Upper lobe of left lung (tissue), 6 donors: ENCODE measurements at regions not wholly inside any gene's neighbourhood (a gene's known extent, or its start where the extent isn't known, plus 50 kb on each side); places are given as distances from the start of the nearest gene placed in this dataset.

ENCODE experiments used
- ATAC-seq, 2 donors: fragments of 200-7000 bp; cut with Tn5 transposase; one replicate each; pipeline ENCODE4 v1.9.1; 2022; ENCODE audit warnings: mild to moderate bottlenecking in 2 of 2, moderate library complexity in 2 of 2; ENCODE audit not compliant: low FRiP score in 2 of 2
- DNase-seq, 2 donors: peaks; one replicate each; pipeline ENCODE4 v3.0.0-alpha.2; 2019 to 2020
- H3K27ac ChIP-seq, 4 donors: fragments of 200-600 bp; sonication (generic); one replicate each; pipeline ENCODE4 v1.5.1; 2016 to 2019
- H3K27me3 ChIP-seq, 4 donors: fragments of 200-600 bp; sonication (generic); one replicate each; pipeline ENCODE4 v1.5.1; 2017 to 2019
- H3K36me3 ChIP-seq, 4 donors: fragments of 200-600 bp; sonication (generic); one replicate each; pipeline ENCODE4 v1.5.1; 2016 to 2019
- H3K4me1 ChIP-seq, 4 donors: fragments of 200-600 bp; sonication (generic); one replicate each; pipeline ENCODE4 v1.5.1; 2018 to 2019
- H3K4me3 ChIP-seq, 4 donors: fragments of 200-600 bp; sonication (generic); one replicate each; pipeline ENCODE4 v1.5.1; 2017 to 2019; ENCODE audit warnings: mild to moderate bottlenecking in 2 of 4, moderate library complexity in 1 of 4
- H3K9me3 ChIP-seq, 4 donors: fragments of 200-600 bp; sonication (generic); one replicate each; pipeline ENCODE4 v1.5.1; 2018 to 2019
- EP300 ChIP-seq, 4 donors: sonication (generic); formaldehyde crosslinking; IDR thresholded peaks; one replicate each; pipeline ENCODE4 v1.5.1; 2017; ENCODE audit warnings: antibody characterized with exemption in 4 of 4, control low read depth in 2 of 4
- POLR2A ChIP-seq, 4 donors: fragments of 450-650 bp; IDR thresholded peaks; one replicate each; pipeline ENCODE4 v1.5.1; 2016 to 2017; ENCODE audit warnings: antibody characterized with exemption in 4 of 4, mild to moderate bottlenecking in 2 of 4
- POLR2AphosphoS5 ChIP-seq, 2 donors: sonication (generic); formaldehyde crosslinking; IDR thresholded peaks; one replicate each; pipeline ENCODE4 v1.5.1; 2017; ENCODE audit warnings: antibody characterized with exemption in 2 of 2
- WGBS, 2 donors: methylation state at CpG; one replicate each; pipeline ENCODE4 v1.1.5; 2017 to 2018; 5-methylcytosine and 5-hydroxymethylcytosine counted together
- TF ChIP-seq, protein P1 (sequence below), 6 experiments: fragments of 450-650 bp in 4 of 6; fragments of 200-600 bp in 2 of 6; sonication (generic) in 2 of 6; IDR thresholded peaks; one replicate each; pipeline ENCODE4 v1.5.1; 2016 to 2019; ENCODE audit warnings: antibody characterized with exemption in 6 of 6
- donor health status: DM: no; HTN: no; CAD: no; lungs with moderate emphysema.
- donor health status: DM: no; HTN: yes; CAD: no; lungs with severe emphysema.

DNA sequence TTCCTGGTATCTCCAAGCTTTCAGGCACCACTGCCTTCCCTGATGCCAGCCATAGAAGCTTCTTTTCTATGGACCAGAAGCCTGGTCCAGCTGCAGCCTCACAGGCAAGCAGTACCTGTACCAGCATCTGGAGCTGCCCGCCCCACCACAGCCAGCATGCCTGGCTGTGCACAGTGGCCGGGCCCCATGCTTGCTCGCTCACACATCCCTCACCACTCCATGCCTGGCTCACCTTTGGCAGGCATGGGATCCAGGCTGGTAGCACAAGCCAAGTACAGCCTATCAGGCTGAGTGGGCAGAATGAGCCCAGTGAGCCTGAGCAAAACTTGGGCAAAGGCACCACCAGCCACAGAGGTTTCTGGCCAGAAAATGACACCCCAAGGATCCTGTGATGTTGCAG is 93.4 kb downstream of the TPRA1 start:
- no peak for DNase-seq
- 95% methylated on average over 3 of the region's 3 CpGs; no CpG with 5 or more reads in 1 of the 2 donors for WGBS, 2 donors

GRCh38 chr3:127495821-127496655 is 94.5 kb downstream of the TPRA1 start:
- TF ChIP-seq, protein P1, sequence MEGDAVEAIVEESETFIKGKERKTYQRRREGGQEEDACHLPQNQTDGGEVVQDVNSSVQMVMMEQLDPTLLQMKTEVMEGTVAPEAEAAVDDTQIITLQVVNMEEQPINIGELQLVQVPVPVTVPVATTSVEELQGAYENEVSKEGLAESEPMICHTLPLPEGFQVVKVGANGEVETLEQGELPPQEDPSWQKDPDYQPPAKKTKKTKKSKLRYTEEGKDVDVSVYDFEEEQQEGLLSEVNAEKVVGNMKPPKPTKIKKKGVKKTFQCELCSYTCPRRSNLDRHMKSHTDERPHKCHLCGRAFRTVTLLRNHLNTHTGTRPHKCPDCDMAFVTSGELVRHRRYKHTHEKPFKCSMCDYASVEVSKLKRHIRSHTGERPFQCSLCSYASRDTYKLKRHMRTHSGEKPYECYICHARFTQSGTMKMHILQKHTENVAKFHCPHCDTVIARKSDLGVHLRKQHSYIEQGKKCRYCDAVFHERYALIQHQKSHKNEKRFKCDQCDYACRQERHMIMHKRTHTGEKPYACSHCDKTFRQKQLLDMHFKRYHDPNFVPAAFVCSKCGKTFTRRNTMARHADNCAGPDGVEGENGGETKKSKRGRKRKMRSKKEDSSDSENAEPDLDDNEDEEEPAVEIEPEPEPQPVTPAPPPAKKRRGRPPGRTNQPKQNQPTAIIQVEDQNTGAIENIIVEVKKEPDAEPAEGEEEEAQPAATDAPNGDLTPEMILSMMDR (IDR thresholded peaks at IDR 0.05) = no peak
- TF ChIP-seq EP300 (IDR thresholded peaks at IDR 0.05) = no peak
- TF ChIP-seq POLR2A (IDR thresholded peaks at IDR 0.05) = no peak
- no peak for TF ChIP-seq POLR2AphosphoS5 (IDR thresholded peaks at IDR 0.05)
- Histone ChIP-seq H3K9me3 (peaks cover 0 to 8% (median 0%) of the 10 kb centered on the region in 4 donors), H3K4me3 (no peak overlapping the region), H3K27me3 (no peaks in the 10 kb centered on the region), H3K36me3 (no peaks in the 10 kb centered on the region), H3K4me1 (no peaks in the 10 kb centered on the region), H3K27ac (no peak overlapping the region)
- DNase-seq = no peak
- 82 to 100% methylated on average over 1 to 2 of the region's 2 CpGs for WGBS, 2 donors
- no peak for ATAC-seq

More for the DNA sequence above, 93.4 kb downstream of the TPRA1 start:
- no peak for ATAC-seq
- H3K4me3 ChIP-seq = no peak overlapping the region
- TF ChIP-seq POLR2AphosphoS5 (IDR thresholded peaks at IDR 0.05) = no peak
- TF ChIP-seq, protein P1 (IDR thresholded peaks at IDR 0.05) = no peak
- H3K36me3 ChIP-seq = no peaks in the 10 kb centered on the region
- no peaks in the 10 kb centered on the region for H3K27me3 ChIP-seq
- H3K27ac ChIP-seq = no peak overlapping the region
- no peaks in the 10 kb centered on the region for H3K4me1 ChIP-seq
- H3K9me3 ChIP-seq = peaks cover 0 to 8% (median 1%) of the 10 kb centered on the region in 4 donors

GRCh38 chr3:127493924-127494646 is 96.4 kb downstream of the TPRA1 start:
- no peaks in the 10 kb centered on the region for H3K27me3 ChIP-seq
- H3K27ac ChIP-seq = no peak overlapping the region
- 85 to 87% methylated on average over 3 to 4 of the region's 4 CpGs for WGBS, 2 donors
- H3K36me3 ChIP-seq = no peaks in the 10 kb centered on the region
- TF ChIP-seq POLR2A (IDR thresholded peaks at IDR 0.05) (no peak), POLR2AphosphoS5 (IDR thresholded peaks at IDR 0.05) (no peak), EP300 (IDR thresholded peaks at IDR 0.05) (no peak)
- TF ChIP-seq, protein P1 (IDR thresholded peaks at IDR 0.05) = no peak
- H3K4me1 ChIP-seq = no peaks in the 10 kb centered on the region
- DNase-seq (no peak), ATAC-seq (no peak)
- no peak overlapping the region for H3K4me3 ChIP-seq
- H3K9me3 ChIP-seq = no peaks in the 10 kb centered on the region

DNA sequence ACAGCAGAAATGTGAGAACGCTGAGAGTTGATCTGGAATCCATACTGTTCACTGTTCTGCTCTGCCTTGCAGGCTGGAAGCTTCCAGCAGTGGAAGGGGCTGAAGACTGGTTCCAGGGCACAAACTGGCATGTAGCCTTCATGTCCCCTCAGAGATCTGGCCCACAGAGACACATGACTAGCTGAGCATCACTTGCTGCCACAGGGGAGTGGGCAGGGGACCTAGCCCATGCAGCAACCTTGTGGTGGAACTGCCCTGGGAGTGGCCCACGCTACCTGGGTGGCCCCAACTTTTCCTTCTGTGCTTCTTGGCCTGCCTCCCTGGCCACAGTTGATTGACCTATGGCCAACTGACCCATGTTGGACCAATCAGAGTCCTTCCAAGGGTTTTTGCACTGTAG is 98.1 kb downstream of the TPRA1 start:
- Histone ChIP-seq H3K36me3 (no peaks in the 10 kb centered on the region), H3K4me1 (no peaks in the 10 kb centered on the region), H3K9me3 (no peaks in the 10 kb centered on the region), H3K4me3 (no peak overlapping the region), H3K27ac (no peak overlapping the region), H3K27me3 (no peaks in the 10 kb centered on the region)
- ATAC-seq (no peak), DNase-seq (no peak)
- TF ChIP-seq, protein P1 (IDR thresholded peaks at IDR 0.05) = no peak
- TF ChIP-seq POLR2A (IDR thresholded peaks at IDR 0.05) = no peak
- TF ChIP-seq EP300 (IDR thresholded peaks at IDR 0.05) = no peak
- no peak for TF ChIP-seq POLR2AphosphoS5 (IDR thresholded peaks at IDR 0.05)
- 75 to 100% methylated on average over 1 to 2 of the region's 2 CpGs for WGBS, 2 donors
